Pancreas (tissue), 10 donors: ENCODE measurements at regions not wholly inside any gene's neighbourhood (a gene's known extent, or its start where the extent isn't known, plus 50 kb on each side); places are given as distances from the start of the nearest gene placed in this dataset.

ENCODE experiments used
- ATAC-seq, 4 donors: fragments of 200-7000 bp; cut with Tn5 transposase; one replicate each; pipeline versions ENCODE4 v1.8.0 to v1.9.1; 2020; ENCODE audit warnings: mild to moderate bottlenecking in 4 of 4, moderate library complexity in 4 of 4
- DNase-seq, 6 donors: peaks; one replicate each; pipeline ENCODE4 v3.0.0-alpha.2; 2020
- FAIRE-seq: peaks from 2 replicates; lab custom pipeline; 2012; peaks lifted over from hg19 to GRCh38; lab: Jason Lieb, UNC
- H3K27ac ChIP-seq, 4 donors: fragments of 200-600 bp; sonication (generic); 1 replicate in 3 of 4; 2 replicates in 1 of 4; pipeline versions ENCODE4 v1.5.0 to v1.8.0; 2020
- H3K27me3 ChIP-seq, 4 donors: fragments of 200-600 bp; one replicate each; pipeline ENCODE4 v1.8.0; 2021
- H3K36me3 ChIP-seq, 3 donors: fragments of 200-600 bp; sonication (generic) in 1 of 3; one replicate each; pipeline versions ENCODE4 v1.5.0 to v1.8.0; 2020 to 2021
- H3K4me1 ChIP-seq, 3 donors: fragments of 200-600 bp; one replicate each; pipeline ENCODE4 v1.8.0; 2021
- H3K4me3 ChIP-seq, 4 donors: fragments of 200-600 bp; sonication (generic) in 2 of 4; one replicate each; pipeline versions ENCODE4 v1.5.0 to v1.8.0; 2020 to 2021
- H3K9me3 ChIP-seq, 4 donors: fragments of 200-600 bp; one replicate each; pipeline ENCODE4 v1.8.0; 2021
- WGBS, 2 donors: extraction: QIAGEN DNeasy Blood & Tissue Kit; methylation state at CpG; one replicate each; pipeline ENCODE4 v1.1.7; 2013; 5-methylcytosine and 5-hydroxymethylcytosine counted together
- intact Hi-C, 3 donors: fragments of 100-400 bp; cut with DNase I; formaldehyde crosslinking; loops; one replicate each; pipeline versions ENCODE4 v1.11.1 to v1.14.2; 2022
- TF ChIP-seq, protein P1 (sequence below), 4 donors: fragments of 200-600 bp; sonication (generic) in 3 of 4; IDR thresholded peaks; one replicate each; pipeline versions ENCODE4 v1.5.0 to v1.8.0; 2021; ENCODE audit warnings: antibody characterized with exemption in 4 of 4
- donor health status: healthy with polysubstance abuse.
- donor health status: DM: no; HTN: no; CAD: no; lungs with moderate emphysema.
- donor health status: DM: no; HTN: no; CAD: no.
- donor health status: control.
- donor health status: control.
- donor health status: Bipolar disorder and iron deficiency.
- donor health status: DM: yes; HTN: yes; CAD: no.
- donor health status: DM: no; HTN: no; CAD: no.
- donor health status: DM: no; HTN: no; CAD: no.
- donor health status: DM: yes; HTN: yes; CAD: no.

GRCh38 chr6:75546381-75546780, 52.8 kb upstream of the FILIP1 start:
- FAIRE-seq: peak; percentile 67
- Histone ChIP-seq H3K27me3 (peaks cover 0 to 3% (median 0%) of the 10 kb centered on the region in 4 donors), H3K4me3 (no peak overlapping the region), H3K27ac (no peak overlapping the region), H3K9me3 (no peaks in the 10 kb centered on the region), H3K36me3 (no peaks in the 10 kb centered on the region), H3K4me1 (no peaks in the 10 kb centered on the region)
- 17 to 19% methylated on average over 2 of the region's 2 CpGs for WGBS, 2 donors
- TF ChIP-seq, protein P1, sequence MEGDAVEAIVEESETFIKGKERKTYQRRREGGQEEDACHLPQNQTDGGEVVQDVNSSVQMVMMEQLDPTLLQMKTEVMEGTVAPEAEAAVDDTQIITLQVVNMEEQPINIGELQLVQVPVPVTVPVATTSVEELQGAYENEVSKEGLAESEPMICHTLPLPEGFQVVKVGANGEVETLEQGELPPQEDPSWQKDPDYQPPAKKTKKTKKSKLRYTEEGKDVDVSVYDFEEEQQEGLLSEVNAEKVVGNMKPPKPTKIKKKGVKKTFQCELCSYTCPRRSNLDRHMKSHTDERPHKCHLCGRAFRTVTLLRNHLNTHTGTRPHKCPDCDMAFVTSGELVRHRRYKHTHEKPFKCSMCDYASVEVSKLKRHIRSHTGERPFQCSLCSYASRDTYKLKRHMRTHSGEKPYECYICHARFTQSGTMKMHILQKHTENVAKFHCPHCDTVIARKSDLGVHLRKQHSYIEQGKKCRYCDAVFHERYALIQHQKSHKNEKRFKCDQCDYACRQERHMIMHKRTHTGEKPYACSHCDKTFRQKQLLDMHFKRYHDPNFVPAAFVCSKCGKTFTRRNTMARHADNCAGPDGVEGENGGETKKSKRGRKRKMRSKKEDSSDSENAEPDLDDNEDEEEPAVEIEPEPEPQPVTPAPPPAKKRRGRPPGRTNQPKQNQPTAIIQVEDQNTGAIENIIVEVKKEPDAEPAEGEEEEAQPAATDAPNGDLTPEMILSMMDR (IDR thresholded peaks at IDR 0.05): no peak
- intact Hi-C loops: no loop called here
- no peak for DNase-seq
- ATAC-seq: no peak

DNA sequence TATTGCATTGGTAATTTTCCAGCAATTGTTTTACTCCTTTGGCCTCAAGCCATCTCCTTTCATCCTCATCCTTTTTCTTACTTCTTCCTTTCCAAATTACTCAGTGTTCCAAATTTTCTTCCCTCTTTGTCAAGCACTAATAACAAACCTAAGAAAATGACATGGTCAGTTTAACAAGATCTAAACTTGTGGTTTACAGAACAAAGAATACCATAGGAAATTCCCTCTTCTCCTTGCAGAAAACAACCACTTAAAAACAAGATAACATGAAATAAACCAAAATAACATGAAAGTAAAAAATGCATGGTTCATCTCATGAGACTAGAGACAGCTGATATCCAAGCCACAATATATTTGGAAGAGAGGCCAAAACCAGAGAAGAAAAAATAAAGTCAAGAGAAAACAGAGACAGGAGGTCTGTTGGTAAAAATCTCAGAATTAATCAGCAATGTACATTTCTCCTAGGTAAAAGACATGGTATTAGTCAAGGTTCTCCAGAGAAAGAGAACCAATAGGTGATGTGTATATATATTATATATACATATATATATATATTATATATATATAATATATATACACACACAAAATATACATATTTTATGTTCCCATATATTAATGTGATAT, 51.0 kb upstream of the SENP6 start:
- peak; percentile 66 for FAIRE-seq
- H3K4me3 ChIP-seq: no peak overlapping the region
- TF ChIP-seq, protein P1 (IDR thresholded peaks at IDR 0.05): no peak
- no peak for ATAC-seq
- H3K27ac ChIP-seq: no peak overlapping the region
- no peaks in the 10 kb centered on the region for H3K9me3 ChIP-seq
- H3K4me1 ChIP-seq: no peaks in the 10 kb centered on the region
- H3K36me3 ChIP-seq: no peaks in the 10 kb centered on the region
- no peak for DNase-seq
- H3K27me3 ChIP-seq: no peaks in the 10 kb centered on the region
- intact Hi-C loops: no loop called here

DNA sequence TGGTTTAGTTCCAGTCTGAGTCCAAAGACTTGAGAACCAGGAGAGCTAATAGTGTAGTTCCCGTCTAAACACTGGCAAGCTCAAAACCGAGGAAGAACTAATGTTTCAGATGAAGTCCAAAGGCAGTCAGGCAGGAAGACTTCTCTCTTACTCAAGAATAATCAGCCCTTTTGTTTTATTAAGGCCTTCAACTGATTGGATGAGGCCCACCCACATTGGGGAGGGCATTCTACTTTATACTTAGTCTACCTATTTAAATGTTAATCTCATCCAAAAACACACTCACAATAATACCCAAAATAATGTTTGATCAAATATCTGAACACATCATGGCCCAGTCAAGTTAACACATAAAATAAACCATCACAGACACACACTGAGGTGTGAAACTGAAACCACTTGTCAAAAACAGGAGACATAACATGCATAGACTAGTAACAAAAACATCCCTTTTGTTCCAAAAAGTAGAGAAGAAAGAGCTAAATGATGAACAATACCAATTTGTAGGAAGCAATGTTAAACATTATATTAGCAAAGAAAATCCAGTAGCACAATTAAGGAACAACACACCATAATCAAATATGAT, 50.2 kb upstream of the SENP6 start:
- Histone ChIP-seq H3K9me3 (no peaks in the 10 kb centered on the region), H3K4me3 (no peak overlapping the region), H3K27ac (no peak overlapping the region), H3K36me3 (no peaks in the 10 kb centered on the region), H3K27me3 (no peaks in the 10 kb centered on the region), H3K4me1 (no peaks in the 10 kb centered on the region)
- ATAC-seq (no peak), FAIRE-seq (no peak), DNase-seq (no peak)
- 72 to 87% methylated on average over 2 of the region's 2 CpGs for WGBS, 2 donors
- intact Hi-C loops: no loop called here
- TF ChIP-seq, protein P1 (IDR thresholded peaks at IDR 0.05): no peak
